Hematopoietic multipotent progenitor cell (in vitro differentiated cells): ENCODE measurements at regions not wholly inside any gene's neighbourhood (a gene's known extent, or its start where the extent isn't known, plus 50 kb on each side); places are given as distances from the start of the nearest gene placed in this dataset.

Experiments used
- DNase-seq, 3 donors: peaks; one replicate each; pipeline ENCODE4 v3.0.0-alpha.2; 2011 to 2015; ENCODE audit warnings: low read depth in 2 of 3, low spot score in 2 of 3

DNA sequence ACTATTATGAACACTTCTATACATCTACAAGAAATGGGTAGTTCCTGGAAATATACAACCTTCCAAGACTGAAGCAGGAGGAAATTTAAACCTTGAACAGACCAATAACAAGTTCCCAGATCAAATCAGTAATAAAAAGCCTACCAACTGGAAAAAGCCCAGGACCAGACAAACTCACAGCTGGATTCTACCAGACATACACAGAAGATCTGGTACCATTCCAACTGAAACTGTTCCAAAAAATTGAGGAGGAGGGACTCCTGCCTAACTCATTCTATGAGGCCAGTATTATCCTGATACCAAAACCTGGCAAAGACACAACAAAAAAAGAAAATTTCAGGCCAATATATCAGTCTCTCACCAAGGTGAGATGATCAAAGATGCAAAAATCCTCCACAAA lies 189.4 kb downstream of the RPS29 start:
- no peak for DNase-seq

DNA sequence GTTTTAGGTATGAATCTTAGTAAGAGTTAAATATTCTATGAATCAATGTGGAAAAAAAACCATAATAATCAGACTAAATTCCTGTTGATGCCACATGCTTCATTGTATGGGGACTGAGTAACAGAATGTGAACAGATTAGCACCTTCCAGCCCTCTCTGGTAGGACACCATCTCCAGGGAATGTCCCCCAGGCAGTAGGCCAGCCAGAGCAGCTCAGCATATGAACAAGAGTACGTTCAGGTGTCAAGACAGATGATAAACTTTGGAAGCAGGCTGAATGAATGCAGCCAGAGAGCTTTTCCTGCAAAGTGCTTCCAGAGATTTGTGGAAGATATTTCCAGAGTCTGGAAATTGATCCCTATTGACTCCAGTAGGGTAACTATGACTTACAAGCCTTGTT lies 204.4 kb downstream of the RPS29 start:
- no peak for DNase-seq

DNA sequence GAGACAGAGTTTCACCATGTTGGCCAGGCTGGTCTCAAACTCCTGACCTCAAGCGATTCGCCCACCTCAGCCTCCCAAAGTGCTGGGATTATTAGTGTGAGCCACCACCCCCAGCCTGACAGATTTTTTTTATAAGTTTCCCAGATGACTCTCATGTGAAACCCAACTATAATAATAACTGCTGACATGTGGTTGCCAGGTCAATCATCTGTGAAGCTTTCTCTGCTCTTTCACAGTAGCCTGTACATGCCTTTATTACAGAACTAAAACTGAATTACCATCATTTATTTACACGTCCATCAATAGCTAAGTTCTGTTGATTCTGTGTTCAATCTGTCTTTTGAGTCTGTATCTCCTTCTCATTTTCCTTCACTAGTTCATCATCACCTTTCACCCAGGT lies 218.5 kb downstream of the RPS29 start:
- DNase-seq = no peak

DNA sequence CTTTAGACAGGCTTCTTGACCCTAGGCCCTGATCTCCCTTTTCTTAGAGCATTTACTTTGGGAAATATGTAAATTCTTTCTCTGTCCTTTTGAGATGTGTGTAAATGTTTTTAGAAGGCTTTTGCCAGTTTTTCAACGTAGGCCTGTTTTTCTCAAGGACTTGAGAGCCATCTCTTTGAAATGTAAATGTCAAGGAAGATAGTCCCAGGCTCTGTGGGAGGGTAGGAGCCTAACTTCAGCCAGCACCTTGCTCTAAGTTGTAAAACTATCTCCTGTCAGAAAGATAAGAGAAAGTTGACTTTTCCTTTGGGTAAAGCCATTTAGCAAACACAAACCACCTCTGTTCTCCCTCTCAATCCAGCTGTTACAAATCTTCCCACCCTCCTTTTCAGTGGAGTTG lies 219.8 kb downstream of the RPS29 start:
- no peak for DNase-seq

DNA sequence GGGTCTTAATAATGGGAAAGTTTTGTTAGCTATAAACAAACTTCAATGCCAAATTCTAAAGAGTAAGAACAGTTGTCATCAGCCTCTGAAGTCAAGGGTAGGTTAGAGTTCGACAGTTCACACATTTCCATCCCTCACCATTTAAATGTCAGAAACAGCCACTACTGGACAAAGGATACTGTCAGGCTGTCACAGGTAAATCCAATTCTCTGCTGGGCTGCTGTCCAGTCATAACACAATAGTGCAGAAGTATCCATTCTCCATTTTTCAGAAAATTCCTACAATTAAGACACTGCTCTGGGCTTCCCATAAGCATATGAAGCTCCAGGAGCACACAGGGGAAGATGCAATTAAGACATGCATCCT lies 221.4 kb downstream of the RPS29 start:
- DNase-seq = no peak

DNA sequence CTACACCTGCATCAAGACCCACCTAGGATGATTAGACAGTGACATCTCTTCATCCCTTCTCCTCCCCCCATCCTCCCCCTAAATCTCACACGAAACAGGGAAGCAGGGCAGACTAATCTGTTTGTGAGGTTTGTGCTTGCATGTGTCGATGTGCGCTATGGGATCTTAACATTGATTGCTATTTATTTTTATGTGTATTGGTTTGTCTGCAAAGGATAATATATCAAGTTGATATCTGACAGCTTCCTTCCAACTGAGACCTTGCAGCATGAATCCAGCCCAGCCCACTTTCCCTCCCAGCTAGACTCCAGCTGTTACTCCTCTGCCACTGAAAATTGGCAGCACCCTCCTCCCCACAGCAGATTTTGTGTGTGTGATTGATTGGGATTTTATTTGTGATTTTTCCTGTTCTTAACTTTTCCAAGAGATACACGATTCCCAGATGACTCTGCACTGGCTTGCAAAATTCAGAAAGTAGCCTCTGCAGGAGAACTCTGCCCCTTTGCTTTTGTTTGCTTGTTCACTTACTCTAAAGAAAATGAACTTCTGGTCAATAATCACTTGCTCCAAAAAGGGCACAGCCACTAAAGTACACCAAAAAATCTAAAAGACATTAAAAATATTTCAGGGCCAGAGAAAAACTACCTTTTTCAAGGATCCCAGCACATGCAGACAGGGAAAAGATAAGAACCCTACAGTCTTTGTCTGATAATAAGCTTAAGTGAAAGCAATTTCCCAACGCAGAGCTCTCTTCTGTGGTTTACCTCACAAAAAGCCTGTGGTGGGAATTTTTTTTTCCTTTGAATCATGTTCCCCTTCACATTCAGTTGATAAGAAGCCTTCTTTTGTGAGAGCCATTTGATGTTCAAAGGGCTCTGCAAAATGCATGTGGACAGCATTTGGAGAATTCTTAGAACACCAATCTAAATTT lies 222.1 kb downstream of the RPS29 start:
- DNase-seq = peak in 1 of 3 donors; percentile 8

DNA sequence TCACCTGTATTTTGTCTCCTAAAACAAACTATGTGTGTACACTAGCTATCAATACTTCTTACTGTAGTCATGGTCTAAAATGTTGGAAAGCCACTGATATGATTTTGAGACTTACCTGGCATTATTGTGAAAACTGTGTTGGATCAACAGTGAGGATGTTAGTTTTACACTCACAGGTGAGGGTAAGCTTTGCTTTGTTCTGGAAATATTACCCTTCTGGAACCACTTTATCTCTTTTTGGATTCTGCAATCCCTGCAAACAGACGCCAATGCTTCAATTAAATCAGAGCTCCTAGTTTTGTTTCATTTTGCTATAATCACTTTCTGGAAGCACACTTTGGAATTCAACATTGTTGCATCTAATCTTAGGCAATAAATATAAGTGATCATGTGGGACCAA lies 223.3 kb downstream of the RPS29 start:
- no peak for DNase-seq

DNA sequence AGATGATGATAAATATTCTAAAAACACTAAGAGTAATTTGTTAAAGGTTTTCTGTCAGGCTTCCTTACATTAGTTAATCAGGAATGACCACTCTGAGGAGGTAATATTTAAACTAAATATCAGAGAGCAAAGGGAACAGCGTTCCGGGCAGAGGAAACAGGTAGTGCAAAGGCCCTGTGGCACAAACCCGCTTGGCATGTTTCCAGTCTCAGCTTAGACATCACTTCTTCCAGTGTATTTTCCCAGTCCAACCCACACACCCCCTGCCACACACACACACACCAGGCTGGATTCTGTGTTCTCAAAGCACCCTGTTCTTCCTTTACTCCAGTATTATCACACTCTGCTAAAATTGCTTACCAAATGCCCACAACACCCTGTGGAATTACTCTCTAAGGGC lies 247.1 kb downstream of the RPS29 start:
- DNase-seq = no peak

DNA sequence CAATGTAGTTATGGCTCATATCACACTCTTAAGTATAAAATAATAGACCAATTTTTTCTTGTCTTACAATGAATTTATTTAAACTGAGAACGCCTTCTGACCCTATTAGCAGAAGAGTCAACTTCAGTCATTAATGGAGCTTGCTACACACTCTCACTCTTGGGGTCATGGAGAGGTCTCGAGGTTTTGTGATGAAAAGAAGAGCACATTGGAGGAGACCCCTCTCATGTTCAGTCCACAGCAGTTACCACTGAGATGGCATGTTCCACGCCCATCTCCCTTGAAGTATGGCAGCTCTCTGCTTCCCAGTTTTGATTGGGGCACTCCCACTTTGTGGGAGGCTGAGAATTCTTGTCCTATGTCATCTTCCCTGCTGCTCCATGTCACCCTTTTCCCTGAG lies 266.4 kb downstream of the RPS29 start:
- DNase-seq = no peak

DNA sequence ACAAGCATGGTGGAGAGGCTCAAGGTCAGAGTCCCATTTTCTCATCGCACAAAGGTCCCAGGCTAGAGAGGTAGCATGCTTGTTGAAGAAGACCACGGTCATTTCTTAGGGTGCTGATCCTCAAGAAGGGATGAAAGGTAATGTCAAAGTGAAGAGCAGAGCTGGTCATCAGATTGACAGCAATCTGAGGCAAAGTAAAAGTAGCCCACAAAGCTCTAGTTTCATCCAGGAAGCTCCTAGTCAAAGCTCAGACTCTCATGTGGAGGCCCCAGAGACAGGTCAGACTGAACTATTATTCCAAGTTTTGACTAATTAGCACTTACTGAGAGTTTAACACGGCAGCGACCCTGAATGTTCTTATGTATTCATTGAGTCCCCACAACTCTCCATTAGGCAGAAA lies 270.6 kb downstream of the RPS29 start:
- DNase-seq = no peak

DNA sequence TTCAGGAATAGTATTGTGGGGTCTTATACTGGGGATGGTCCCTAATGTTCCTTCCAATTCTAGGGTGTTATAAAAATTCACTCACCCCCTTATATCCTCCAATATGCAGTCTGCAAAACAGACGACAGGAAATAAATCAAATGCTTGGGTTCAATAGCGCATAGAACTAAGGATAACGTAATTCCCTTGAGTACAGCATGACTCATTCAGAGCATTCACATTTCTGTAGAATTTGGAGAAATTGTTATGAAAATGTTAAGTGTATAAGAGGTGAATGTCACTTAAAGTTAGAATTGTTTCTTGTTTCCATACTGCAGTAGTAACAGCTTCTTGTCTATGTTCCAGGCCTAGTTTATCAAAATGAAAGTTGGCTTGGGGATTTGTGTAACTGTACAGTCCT lies 271.4 kb downstream of the RPS29 start:
- no peak for DNase-seq

DNA sequence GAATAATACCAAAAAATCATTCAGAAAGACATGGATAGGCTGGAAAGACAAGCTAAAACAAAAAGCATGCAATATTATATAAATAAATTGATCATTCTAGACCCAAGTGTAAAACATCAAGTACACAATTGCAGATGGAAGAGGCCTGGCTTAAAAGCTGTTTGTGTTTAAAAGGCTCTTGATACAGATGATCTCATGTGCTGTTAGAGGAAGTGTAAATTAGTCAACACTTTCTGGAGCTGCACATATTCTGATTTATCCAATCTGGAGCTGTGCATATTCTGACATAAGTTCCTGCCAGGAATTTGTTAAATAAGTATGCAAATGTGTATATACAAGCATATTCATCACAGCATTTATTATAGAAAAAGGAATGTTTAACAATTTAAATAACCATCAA lies 273.1 kb downstream of the RPS29 start:
- no peak for DNase-seq

DNA sequence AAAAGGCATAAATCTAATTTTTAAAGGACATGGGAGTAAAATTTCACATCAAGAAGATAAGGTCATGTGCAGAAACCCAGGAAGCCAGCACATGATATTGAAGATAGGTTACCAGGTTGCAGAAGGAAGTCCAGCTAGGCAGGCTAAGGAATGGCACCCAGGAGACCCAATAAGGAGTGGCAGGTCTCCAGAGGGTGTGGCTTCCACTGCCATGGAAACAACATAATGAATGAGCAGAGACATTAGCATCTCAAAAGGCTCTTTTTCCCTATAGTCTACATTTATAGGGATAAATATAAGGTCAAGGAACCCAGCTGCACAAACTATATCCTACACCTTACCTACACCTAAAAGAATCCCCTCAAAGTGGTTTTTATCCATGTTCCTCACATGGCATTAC lies 275.9 kb downstream of the RPS29 start:
- no peak for DNase-seq

DNA sequence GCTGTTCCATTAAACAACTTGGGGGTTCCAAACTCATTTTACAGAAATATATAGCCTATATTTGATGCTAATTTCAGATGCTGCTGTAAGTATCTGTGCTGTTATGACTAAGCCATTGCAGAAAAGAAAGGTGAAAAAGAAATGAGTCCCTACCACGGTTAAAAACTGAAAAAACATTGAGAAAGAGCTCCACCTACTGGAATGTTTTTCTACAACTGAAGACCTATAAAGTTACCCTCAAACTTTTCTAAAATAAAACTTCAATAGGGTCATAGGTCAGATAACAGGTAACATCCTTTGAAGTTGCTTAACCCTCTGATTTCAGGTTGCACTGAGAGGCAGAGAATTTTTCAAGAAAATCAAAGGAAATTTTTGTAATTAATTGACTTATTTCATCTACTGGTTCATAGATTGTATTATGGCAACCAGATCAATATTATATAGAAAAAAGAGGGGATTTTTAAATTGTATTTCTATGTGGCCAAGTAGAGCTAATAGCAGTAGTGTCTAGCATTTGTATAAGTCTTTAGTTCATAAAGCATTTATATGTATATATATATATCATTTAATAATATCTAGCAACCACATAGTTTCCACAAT lies 279.9 kb downstream of the RPS29 start:
- DNase-seq = peak in 1 of 3 donors; percentile 39

DNA sequence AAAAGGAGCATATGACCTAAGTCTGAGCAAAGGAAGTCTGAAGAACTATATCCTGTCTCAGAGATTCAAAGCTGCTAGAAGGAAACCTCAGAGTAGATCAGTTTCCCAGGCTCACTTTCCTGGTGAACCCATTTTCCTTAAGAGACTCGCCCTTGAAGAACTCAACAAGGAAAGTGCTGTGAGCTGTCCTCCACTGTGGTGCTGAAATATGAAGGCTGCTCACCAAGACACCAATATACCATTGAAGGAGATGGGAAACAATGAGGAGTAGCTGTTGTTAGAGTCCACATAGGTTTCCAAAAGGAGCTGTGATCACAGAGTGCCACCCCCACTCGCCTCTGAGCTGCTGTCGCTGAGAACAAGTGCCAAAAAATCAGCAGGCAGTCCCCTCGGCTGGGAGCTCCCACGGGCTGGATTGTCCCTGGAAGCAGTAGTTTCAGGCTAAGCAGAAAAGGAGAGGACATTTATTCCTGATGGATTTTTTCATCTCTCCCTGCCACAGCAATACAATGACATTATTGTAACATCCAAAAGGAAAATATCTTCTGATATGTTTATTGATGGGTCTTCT lies 282.1 kb downstream of the RPS29 start:
- DNase-seq = peak in 2 of 3 donors; percentile 5 to 48

DNA sequence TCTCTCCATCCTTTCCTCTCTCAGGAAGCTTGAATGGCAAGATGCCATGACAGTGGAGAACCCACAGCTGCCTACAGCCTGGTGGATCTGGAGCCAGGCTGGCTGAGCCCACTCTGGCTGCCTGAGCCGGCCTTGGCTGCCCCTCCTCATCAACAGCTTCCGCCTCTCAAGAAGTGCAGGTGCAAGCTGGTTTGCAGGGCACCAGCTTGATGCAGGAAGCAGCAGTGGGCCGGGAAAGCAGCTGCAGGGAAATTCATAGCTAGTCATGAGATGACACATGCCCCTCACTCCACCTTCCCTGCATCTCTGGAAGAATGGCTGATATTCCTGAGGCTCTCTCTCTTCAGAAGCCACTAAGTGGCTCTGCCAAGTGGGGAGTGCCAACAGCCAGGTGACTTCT lies 289.1 kb downstream of the RPS29 start:
- no peak for DNase-seq

DNA sequence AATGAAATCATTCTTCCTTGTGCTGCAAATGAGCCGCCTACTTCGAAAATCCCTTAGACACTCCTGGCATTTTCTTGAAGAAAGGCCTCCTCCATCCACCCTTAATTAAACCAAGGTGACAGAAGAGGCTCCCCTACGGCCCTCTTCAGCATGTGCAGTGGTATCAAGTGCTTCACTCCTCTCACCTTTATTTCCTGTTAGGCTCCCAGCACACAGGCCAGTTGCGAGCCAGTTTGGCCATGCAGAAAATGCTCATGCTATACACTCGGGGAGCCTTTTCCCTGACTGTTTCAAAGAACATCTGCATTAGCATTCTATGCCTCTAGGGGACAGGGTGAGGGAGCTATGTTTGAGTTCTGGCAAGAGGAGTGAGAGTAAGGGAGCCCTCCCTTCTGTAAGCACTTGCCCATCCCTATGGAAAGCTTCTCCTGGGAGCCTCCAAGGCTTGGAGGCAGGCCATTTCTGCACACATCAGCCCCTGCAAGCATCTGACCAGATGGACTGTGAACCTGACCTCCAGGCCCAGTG lies 291.5 kb downstream of the RPS29 start:
- DNase-seq = no peak

DNA sequence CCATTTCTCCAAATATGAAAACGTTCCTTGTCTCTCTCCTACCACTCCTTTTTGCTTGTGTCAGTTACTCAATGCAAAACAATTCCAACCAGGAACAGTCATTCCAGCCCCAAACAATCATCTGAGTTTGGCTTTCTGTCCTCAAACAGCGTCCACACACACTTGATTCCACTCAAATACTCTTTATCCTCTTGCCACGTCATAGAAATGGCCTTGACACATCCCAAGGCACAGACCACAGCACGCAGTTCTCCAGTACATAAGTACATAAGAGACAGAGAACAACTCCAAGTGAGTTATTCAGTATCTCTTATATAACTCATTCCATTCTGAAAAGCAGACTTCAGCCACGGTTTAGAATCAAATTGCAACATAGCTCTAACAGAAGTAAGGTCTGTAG lies 299.2 kb downstream of the RPS29 start:
- DNase-seq = no peak

DNA sequence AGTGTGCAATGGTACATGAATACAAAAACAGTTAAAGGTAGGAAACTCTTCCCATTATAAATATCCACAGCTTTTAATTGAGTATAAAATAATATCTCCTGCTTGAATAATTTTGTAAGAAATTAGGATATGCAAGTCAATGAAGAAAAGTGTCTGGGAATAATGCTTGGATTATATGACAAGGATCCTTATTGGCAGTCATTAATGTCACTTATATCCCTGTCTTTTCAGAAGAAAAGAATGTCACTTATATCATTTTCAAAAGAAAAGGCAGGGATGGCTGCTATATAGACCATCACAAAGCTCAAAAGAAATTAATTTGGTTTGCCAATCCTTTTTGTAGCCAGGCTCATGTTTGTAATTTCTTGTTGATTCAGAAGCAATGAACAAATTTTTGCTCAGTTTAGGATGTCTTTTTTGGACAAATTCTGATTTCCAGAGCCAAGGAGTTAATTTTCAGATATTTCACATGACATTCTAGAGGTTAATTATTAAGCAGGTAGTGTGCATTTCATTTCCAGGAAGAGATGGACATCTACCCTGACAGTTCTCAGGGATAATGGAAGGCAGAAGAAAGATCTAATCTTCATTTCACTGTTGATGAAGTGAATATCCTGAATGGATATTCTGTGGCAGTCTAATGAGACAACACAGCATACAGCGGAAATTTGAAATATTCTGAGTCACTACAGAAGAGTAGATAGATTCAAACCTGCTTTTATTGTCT lies 299.8 kb downstream of the RPS29 start:
- DNase-seq = no peak

DNA sequence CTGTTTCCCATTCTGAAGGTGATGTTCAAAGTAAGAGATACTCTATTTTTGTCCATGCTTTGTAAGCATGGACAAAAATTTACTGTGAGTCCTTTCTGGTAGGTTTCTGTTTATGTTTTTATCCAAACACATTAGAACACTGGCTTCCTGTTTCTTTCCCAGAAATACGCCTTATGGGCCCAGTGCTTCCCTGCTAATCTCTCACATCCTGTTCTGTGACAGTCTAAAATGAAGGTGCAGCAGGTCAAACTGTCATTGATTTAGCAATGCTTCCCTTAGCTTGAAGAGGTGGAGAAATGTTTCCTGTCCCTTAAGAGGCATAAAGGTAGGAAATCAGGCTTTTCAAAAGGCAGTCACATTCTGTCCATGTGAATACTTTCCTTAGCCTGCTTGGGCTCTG lies 305.6 kb downstream of the RPS29 start:
- no peak for DNase-seq

DNA sequence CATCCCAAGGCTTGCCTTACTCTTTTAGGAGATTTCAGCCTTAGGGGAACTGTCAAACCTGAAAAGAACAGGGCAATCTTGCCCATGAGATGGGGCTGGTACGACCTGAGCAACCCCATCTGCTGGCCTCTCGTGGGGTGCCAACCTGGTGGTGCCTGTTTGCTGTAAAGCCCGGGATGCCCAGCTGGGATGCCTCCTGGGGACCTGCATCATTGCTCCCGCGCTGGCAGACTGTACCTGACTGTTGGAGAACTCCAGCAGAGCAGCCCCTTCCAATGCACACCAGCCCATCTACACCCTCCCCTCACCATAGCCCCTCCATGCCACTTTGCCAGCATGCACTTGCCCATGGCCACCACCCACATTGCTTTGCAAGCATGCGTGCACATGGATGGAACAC lies 335.7 kb downstream of the RPS29 start:
- DNase-seq = no peak
